ENCODE measurements at regions not wholly inside any gene's neighbourhood (a gene's known extent, or its start where the extent isn't known, plus 50 kb on each side); places are given as distances from the start of the nearest gene placed in this dataset.

DNA sequence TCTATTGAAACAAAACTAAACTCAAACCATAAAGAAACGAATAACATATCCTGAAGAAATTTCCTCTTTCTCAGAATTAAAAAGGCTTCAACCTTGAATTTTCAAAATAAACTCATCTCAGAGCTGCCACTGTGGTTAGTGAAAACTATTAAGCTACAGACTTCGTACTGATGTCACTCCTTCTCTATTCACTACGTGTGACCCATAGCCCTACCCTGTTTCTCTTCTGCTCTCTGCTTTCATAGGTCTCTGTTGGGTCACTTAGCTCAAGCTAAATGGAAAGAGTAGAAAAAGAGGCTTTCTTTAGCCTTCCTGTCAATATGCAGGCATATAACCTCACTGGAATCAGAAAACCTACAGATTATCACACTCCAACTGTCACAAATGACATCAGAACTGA is 126.6 kb upstream of the MME start:
- TF ChIP-seq, protein P1, sequence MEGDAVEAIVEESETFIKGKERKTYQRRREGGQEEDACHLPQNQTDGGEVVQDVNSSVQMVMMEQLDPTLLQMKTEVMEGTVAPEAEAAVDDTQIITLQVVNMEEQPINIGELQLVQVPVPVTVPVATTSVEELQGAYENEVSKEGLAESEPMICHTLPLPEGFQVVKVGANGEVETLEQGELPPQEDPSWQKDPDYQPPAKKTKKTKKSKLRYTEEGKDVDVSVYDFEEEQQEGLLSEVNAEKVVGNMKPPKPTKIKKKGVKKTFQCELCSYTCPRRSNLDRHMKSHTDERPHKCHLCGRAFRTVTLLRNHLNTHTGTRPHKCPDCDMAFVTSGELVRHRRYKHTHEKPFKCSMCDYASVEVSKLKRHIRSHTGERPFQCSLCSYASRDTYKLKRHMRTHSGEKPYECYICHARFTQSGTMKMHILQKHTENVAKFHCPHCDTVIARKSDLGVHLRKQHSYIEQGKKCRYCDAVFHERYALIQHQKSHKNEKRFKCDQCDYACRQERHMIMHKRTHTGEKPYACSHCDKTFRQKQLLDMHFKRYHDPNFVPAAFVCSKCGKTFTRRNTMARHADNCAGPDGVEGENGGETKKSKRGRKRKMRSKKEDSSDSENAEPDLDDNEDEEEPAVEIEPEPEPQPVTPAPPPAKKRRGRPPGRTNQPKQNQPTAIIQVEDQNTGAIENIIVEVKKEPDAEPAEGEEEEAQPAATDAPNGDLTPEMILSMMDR (IDR thresholded peaks at IDR 0.05): no peak
- TF ChIP-seq, protein P2, sequence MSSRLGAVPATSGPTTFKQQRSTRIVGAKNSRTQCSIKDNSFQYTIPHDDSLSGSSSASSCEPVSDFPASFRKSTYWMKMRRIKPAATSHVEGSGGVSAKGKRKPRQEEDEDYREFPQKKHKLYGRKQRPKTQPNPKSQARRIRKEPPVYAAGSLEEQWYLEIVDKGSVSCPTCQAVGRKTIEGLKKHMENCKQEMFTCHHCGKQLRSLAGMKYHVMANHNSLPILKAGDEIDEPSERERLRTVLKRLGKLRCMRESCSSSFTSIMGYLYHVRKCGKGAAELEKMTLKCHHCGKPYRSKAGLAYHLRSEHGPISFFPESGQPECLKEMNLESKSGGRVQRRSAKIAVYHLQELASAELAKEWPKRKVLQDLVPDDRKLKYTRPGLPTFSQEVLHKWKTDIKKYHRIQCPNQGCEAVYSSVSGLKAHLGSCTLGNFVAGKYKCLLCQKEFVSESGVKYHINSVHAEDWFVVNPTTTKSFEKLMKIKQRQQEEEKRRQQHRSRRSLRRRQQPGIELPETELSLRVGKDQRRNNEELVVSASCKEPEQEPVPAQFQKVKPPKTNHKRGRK (CRISPR knock-in tag; IDR thresholded peaks at IDR 0.05; ENCODE audit: borderline replicate concordance): no peak
- TF ChIP-seq, protein P3, sequence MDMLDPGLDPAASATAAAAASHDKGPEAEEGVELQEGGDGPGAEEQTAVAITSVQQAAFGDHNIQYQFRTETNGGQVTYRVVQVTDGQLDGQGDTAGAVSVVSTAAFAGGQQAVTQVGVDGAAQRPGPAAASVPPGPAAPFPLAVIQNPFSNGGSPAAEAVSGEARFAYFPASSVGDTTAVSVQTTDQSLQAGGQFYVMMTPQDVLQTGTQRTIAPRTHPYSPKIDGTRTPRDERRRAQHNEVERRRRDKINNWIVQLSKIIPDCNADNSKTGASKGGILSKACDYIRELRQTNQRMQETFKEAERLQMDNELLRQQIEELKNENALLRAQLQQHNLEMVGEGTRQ (CRISPR knock-in tag; IDR thresholded peaks at IDR 0.05): no peak
- TF ChIP-seq, protein P4, sequence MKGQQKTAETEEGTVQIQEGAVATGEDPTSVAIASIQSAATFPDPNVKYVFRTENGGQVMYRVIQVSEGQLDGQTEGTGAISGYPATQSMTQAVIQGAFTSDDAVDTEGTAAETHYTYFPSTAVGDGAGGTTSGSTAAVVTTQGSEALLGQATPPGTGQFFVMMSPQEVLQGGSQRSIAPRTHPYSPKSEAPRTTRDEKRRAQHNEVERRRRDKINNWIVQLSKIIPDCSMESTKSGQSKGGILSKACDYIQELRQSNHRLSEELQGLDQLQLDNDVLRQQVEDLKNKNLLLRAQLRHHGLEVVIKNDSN (CRISPR knock-in tag; IDR thresholded peaks at IDR 0.05): no peak
- TF ChIP-seq TEAD4 (CRISPR knock-in tag; IDR thresholded peaks at IDR 0.05) (no peak), ZNF423 (CRISPR knock-in tag; IDR thresholded peaks at IDR 0.05) (no peak), SMAD3 (CRISPR knock-in tag; IDR thresholded peaks at IDR 0.05; ENCODE audit: borderline replicate concordance) (no peak), RELA (CRISPR knock-in tag; IDR thresholded peaks at IDR 0.05; ENCODE audit: borderline replicate concordance) (no peak), JUN (CRISPR knock-in tag; IDR thresholded peaks at IDR 0.05) (no peak), MXD4 (CRISPR knock-in tag; IDR thresholded peaks at IDR 0.05; ENCODE audit: borderline replicate concordance) (no peak), ESRRA (CRISPR knock-in tag; IDR thresholded peaks at IDR 0.05; ENCODE audit: borderline replicate concordance) (no peak)
- TF ChIP-seq, protein P5, sequence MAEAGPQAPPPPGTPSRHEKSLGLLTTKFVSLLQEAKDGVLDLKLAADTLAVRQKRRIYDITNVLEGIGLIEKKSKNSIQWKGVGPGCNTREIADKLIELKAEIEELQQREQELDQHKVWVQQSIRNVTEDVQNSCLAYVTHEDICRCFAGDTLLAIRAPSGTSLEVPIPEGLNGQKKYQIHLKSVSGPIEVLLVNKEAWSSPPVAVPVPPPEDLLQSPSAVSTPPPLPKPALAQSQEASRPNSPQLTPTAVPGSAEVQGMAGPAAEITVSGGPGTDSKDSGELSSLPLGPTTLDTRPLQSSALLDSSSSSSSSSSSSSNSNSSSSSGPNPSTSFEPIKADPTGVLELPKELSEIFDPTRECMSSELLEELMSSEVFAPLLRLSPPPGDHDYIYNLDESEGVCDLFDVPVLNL (CRISPR knock-in tag; IDR thresholded peaks at IDR 0.05; ENCODE audit: borderline replicate concordance, low read depth): no peak
- TF ChIP-seq, protein P6, sequence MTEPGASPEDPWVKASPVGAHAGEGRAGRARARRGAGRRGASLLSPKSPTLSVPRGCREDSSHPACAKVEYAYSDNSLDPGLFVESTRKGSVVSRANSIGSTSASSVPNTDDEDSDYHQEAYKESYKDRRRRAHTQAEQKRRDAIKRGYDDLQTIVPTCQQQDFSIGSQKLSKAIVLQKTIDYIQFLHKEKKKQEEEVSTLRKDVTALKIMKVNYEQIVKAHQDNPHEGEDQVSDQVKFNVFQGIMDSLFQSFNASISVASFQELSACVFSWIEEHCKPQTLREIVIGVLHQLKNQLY (CRISPR knock-in tag; IDR thresholded peaks at IDR 0.05): no peak

Data from WTC11 (cell line).